Mammary epithelial cell (primary cell): ENCODE measurements at regions not wholly inside any gene's neighbourhood (a gene's known extent, or its start where the extent isn't known, plus 50 kb on each side); places are given as distances from the start of the nearest gene placed in this dataset.

ENCODE experiments used
- EZH2 ChIP-seq: IDR thresholded peaks from 2 replicates; pipeline ENCODE4 v1.6.1; 2012; ENCODE audit warnings: low read length, inconsistent platforms, borderline replicate concordance
- TF ChIP-seq, protein P1 (sequence below), 2 donors: IDR thresholded peaks in 1 of 2; conservative IDR thresholded peaks in 1 of 2; 2 replicates each; pipeline ENCODE4 v1.5.1; 2011 to 2012; ENCODE audit warnings: inconsistent platforms in 2 of 2, low read length in 2 of 2, mild to moderate bottlenecking in 2 of 2, control low read depth in 1 of 2, low read depth in 1 of 2; ENCODE audit not compliant: insufficient read depth in 1 of 2; ENCODE audit errors: extremely low read depth in 1 of 2

DNA sequence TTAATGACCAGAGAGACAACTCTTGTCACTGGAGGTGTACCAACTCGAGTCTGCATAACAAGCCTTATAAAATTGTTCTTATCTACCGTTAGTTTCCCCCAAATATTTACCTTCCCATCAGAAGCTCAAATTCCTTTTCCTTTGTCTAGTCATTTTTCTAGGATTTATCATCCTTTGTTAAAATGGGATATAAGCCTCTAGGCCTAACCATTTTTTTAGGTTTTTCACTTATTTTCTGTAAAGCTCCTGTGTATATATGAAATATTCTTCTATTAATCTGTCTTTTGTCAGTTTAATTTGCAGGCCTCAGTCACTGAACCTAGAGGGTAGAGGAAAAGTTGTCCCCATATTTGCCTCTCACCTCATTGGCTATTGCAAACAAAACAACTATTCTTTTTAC lies 99.6 kb upstream of the TNFAIP3 start:
- TF ChIP-seq, protein P1, sequence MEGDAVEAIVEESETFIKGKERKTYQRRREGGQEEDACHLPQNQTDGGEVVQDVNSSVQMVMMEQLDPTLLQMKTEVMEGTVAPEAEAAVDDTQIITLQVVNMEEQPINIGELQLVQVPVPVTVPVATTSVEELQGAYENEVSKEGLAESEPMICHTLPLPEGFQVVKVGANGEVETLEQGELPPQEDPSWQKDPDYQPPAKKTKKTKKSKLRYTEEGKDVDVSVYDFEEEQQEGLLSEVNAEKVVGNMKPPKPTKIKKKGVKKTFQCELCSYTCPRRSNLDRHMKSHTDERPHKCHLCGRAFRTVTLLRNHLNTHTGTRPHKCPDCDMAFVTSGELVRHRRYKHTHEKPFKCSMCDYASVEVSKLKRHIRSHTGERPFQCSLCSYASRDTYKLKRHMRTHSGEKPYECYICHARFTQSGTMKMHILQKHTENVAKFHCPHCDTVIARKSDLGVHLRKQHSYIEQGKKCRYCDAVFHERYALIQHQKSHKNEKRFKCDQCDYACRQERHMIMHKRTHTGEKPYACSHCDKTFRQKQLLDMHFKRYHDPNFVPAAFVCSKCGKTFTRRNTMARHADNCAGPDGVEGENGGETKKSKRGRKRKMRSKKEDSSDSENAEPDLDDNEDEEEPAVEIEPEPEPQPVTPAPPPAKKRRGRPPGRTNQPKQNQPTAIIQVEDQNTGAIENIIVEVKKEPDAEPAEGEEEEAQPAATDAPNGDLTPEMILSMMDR (conservative IDR thresholded peaks at IDR 0.05 in 1 of 2, IDR thresholded peaks at IDR 0.05 in 1 of 2; ENCODE audit: extremely low read depth in 1 of 2, insufficient read depth in 1 of 2, low read depth in 1 of 2, low read length in 2 of 2) = no peak
- no peak for TF ChIP-seq EZH2
